ENCODE measurements at regions not wholly inside any gene's neighbourhood (a gene's known extent, or its start where the extent isn't known, plus 50 kb on each side); places are given as distances from the start of the nearest gene placed in this dataset.

GRCh38 chr3:59243476-59243875 is 193.7 kb upstream of the CFAP20DC start:
- TF ChIP-seq CTCF (IDR thresholded peaks at IDR 0.05) (no peak), POLR2A (IDR thresholded peaks at IDR 0.05) (no peak)

Measured in vagina (tissue), 2 donors.